H9 (cell line): ENCODE measurements at regions not wholly inside any gene's neighbourhood (a gene's known extent, or its start where the extent isn't known, plus 50 kb on each side); places are given as distances from the start of the nearest gene placed in this dataset.

ENCODE experiments used
- DNase-seq: peaks from one replicate; pipeline ENCODE4 v3.0.0-alpha.2; 2017
- H2AFZ ChIP-seq: one replicate; pipeline ENCODE4 v1.6.1; 2013; ENCODE audit warnings: mild to moderate bottlenecking, low read length, control low read depth, moderate library complexity
- H2AK5ac ChIP-seq: 2 replicates; pipeline ENCODE4 v1.6.1; 2013; ENCODE audit warnings: low read length, control low read depth, mixed read lengths; ENCODE audit not compliant: insufficient read length
- H2BK120ac ChIP-seq: one replicate; pipeline ENCODE4 v1.6.1; 2013; ENCODE audit warnings: low read depth, mild to moderate bottlenecking, low read length, control low read depth, inconsistent platforms; ENCODE audit not compliant: poor library complexity, severe bottlenecking
- H2BK12ac ChIP-seq: 2 replicates; pipeline ENCODE4 v1.6.1; 2013; ENCODE audit warnings: low read length, control low read depth, mixed read lengths, low read depth; ENCODE audit not compliant: insufficient read length
- H2BK15ac ChIP-seq: 2 replicates; pipeline ENCODE4 v1.6.1; 2013; ENCODE audit warnings: low read depth, low read length, control low read depth
- H2BK20ac ChIP-seq: one replicate; pipeline ENCODE4 v1.6.1; 2013; ENCODE audit warnings: low read depth, mild to moderate bottlenecking, low read length, control low read depth, inconsistent platforms; ENCODE audit not compliant: poor library complexity, severe bottlenecking
- H2BK5ac ChIP-seq: 2 replicates; pipeline ENCODE4 v1.6.1; 2013; ENCODE audit warnings: low read length, control low read depth, mixed read lengths; ENCODE audit not compliant: insufficient read length
- H3K14ac ChIP-seq: 2 replicates; pipeline ENCODE4 v1.6.1; 2013; ENCODE audit warnings: low read length, control low read depth; ENCODE audit not compliant: insufficient read depth
- H3K18ac ChIP-seq: 2 replicates; pipeline ENCODE4 v1.6.1; 2013; ENCODE audit warnings: low read depth, mild to moderate bottlenecking, mixed read lengths, low read length, control low read depth; ENCODE audit not compliant: insufficient read length
- H3K23ac ChIP-seq: 2 replicates; pipeline ENCODE4 v1.6.1; 2013; ENCODE audit warnings: low read length, control low read depth, mixed read lengths, low read depth; ENCODE audit not compliant: insufficient read length
- H3K23me2 ChIP-seq: 2 replicates; pipeline ENCODE4 v1.6.1; 2013; ENCODE audit warnings: low read depth, mild to moderate bottlenecking, mixed read lengths, low read length, control low read depth; ENCODE audit not compliant: insufficient read length, poor library complexity, severe bottlenecking
- H3K27ac ChIP-seq: 2 replicates; pipeline ENCODE4 v1.5.1; 2013; ENCODE audit warnings: low read length, control low read depth, mixed read lengths, low read depth; ENCODE audit not compliant: insufficient read length
- H3K27me3 ChIP-seq: 2 replicates; pipeline ENCODE4 v1.6.1; 2013; ENCODE audit warnings: low read length, control low read depth, inconsistent platforms; ENCODE audit not compliant: insufficient read depth
- H3K4ac ChIP-seq: 2 replicates; pipeline ENCODE4 v1.6.1; 2013; ENCODE audit warnings: low read depth, mild to moderate bottlenecking, control low read depth, inconsistent platforms, low read length, moderate library complexity
- H3K4me1 ChIP-seq: 2 replicates; pipeline ENCODE4 v1.6.1; 2013; ENCODE audit warnings: low read length, control low read depth, inconsistent platforms; ENCODE audit not compliant: insufficient read depth
- H3K4me2 ChIP-seq: 2 replicates; pipeline ENCODE4 v1.6.1; 2013; ENCODE audit warnings: low read length, control low read depth, mixed read lengths; ENCODE audit not compliant: insufficient read length, insufficient read depth
- H3K56ac ChIP-seq: 2 replicates; pipeline ENCODE4 v1.6.1; 2013; ENCODE audit warnings: low read depth, mild to moderate bottlenecking, mixed read lengths, low read length, control low read depth; ENCODE audit not compliant: insufficient read length
- H3K79me1 ChIP-seq: 2 replicates; pipeline ENCODE4 v1.6.1; 2013; ENCODE audit warnings: low read depth, mild to moderate bottlenecking, moderate library complexity, low read length, control low read depth, inconsistent platforms; ENCODE audit not compliant: insufficient read depth, poor library complexity, severe bottlenecking
- H3K79me2 ChIP-seq: 2 replicates; pipeline ENCODE4 v1.6.1; 2013; ENCODE audit warnings: low read length, control low read depth, inconsistent platforms; ENCODE audit not compliant: insufficient read depth
- H3K9ac ChIP-seq: 2 replicates; pipeline ENCODE4 v1.6.1; 2013; ENCODE audit warnings: low read length, control low read depth, mixed read lengths; ENCODE audit not compliant: insufficient read length; ENCODE audit errors: extremely low read depth
- H3K9me3 ChIP-seq: one replicate; pipeline ENCODE4 v1.6.1; 2013; ENCODE audit warnings: low read depth, low read length, inconsistent platforms; ENCODE audit not compliant: control insufficient read depth
- H3T11ph ChIP-seq: one replicate; pipeline ENCODE4 v1.6.1; 2013; ENCODE audit warnings: mild to moderate bottlenecking, low read length, control low read depth, inconsistent platforms
- H4K20me1 ChIP-seq: one replicate; pipeline ENCODE4 v1.6.1; 2013; ENCODE audit not compliant: control insufficient read depth, insufficient read length, insufficient read depth
- H4K5ac ChIP-seq: 2 replicates; pipeline ENCODE4 v1.6.1; 2013; ENCODE audit warnings: low read depth, mild to moderate bottlenecking, mixed read lengths, low read length, control low read depth; ENCODE audit not compliant: insufficient read length
- H4K8ac ChIP-seq: replicated peaks from 2 replicates; pipeline ENCODE4 v1.6.1; 2013; ENCODE audit warnings: low read length, control low read depth, mixed read lengths, low read depth; ENCODE audit not compliant: insufficient read length
- H4K91ac ChIP-seq: 2 replicates; pipeline ENCODE4 v1.6.1; 2013; ENCODE audit warnings: low read depth, mild to moderate bottlenecking, moderate library complexity, mixed read lengths, low read length, control low read depth; ENCODE audit not compliant: insufficient read length
- H3K27ac Mint-ChIP-seq, 3 experiments: 2 replicates in 2 of 3; 3 replicates in 1 of 3; pipeline ENCODE4 v1.8.0; 2020 to 2021; ENCODE audit warnings: mixed read lengths in 3 of 3, mild to moderate bottlenecking in 1 of 3, moderate library complexity in 1 of 3
- H3K27me3 Mint-ChIP-seq: 2 replicates; pipeline ENCODE4 v1.8.0; 2021; ENCODE audit warnings: low read depth, mild to moderate bottlenecking, moderate library complexity, mixed read lengths
- H3K36me3 Mint-ChIP-seq, 3 experiments: 2 replicates in 2 of 3; 3 replicates in 1 of 3; pipeline ENCODE4 v1.8.0; 2020 to 2021; ENCODE audit warnings: low read depth in 3 of 3, mixed read lengths in 3 of 3; ENCODE audit not compliant: insufficient read depth in 1 of 3
- H3K4me1 Mint-ChIP-seq, 2 experiments: 2 replicates each; pipeline ENCODE4 v1.8.0; 2020; ENCODE audit warnings: mixed read lengths in 2 of 2
- H3K4me3 Mint-ChIP-seq, 2 experiments: 2 replicates in 1 of 2; 3 replicates in 1 of 2; pipeline ENCODE4 v1.8.0; 2020 to 2021; ENCODE audit warnings: mild to moderate bottlenecking in 2 of 2, mixed read lengths in 2 of 2, moderate library complexity in 1 of 2
- H3K9me3 Mint-ChIP-seq, 2 experiments: 2 replicates in 1 of 2; 3 replicates in 1 of 2; pipeline ENCODE4 v1.8.0; 2020; ENCODE audit warnings: mild to moderate bottlenecking in 2 of 2, mixed read lengths in 2 of 2, moderate library complexity in 1 of 2
- CTCF ChIP-seq: fragments of 200-600 bp; sonication (generic); conservative IDR thresholded peaks from 3 replicates; pipeline ENCODE4 v1.8.0; 2021; ENCODE audit warnings: antibody characterized with exemption, mild to moderate bottlenecking
- WGBS: extraction: QIAGEN DNeasy Blood & Tissue Kit; methylation state at CpG from one replicate; pipeline ENCODE4 v1.1.7; 2013; ENCODE audit warnings: missing lambda C conversion rate, low lambda C conversion rate, mixed read lengths; ENCODE audit not compliant: insufficient read length; ENCODE audit errors: extremely low coverage; 5-methylcytosine and 5-hydroxymethylcytosine counted together

- no CpG with 5 or more reads among the region's 6 CpGs for WGBS
Measured at GRCh38 chr9:12185856-12186255, 507.3 kb upstream of the TYRP1 start.

More at GRCh38 chr9:12185856-12186255, 507.3 kb upstream of the TYRP1 start:
- Histone ChIP-seq H3K14ac (no peak overlapping the region), H2BK120ac (no peak overlapping the region), H2AFZ (no peak overlapping the region), H4K20me1 (no peaks in the 10 kb centered on the region), H2AK5ac (no peak overlapping the region), H3K23me2 (no peaks in the 10 kb centered on the region), H3K4me1 (no peaks in the 10 kb centered on the region), H2BK5ac (no peak overlapping the region), H2BK20ac (no peak overlapping the region), H3K27ac (no peak overlapping the region), H3K18ac (no peak overlapping the region), H3K4me2 (no peak overlapping the region), H4K91ac (no peak overlapping the region), H2BK15ac (no peak overlapping the region), H3K79me2 (no peaks in the 10 kb centered on the region), H3K79me1 (no peaks in the 10 kb centered on the region), H4K5ac (no peak overlapping the region), H3K4ac (no peak overlapping the region), H3K56ac (no peak overlapping the region), H4K8ac (no peak overlapping the region), H3K9me3 (no peaks in the 10 kb centered on the region), H3T11ph (no peak overlapping the region), H3K27me3 (no peaks in the 10 kb centered on the region), H3K9ac (no peak overlapping the region), H2BK12ac (no peak overlapping the region), H3K23ac (no peak overlapping the region)
- no peak for DNase-seq
- Mint-ChIP-seq H3K27me3 (no peaks in the 10 kb centered on the region), H3K36me3 (no peaks in the 10 kb centered on the region), H3K27ac (no peak overlapping the region), H3K4me1 (no peaks in the 10 kb centered on the region), H3K4me3 (no peak overlapping the region), H3K9me3 (no peaks in the 10 kb centered on the region)
- no peak for TF ChIP-seq CTCF
